ENCODE measurements at regions not wholly inside any gene's neighbourhood (a gene's known extent, or its start where the extent isn't known, plus 50 kb on each side); places are given as distances from the start of the nearest gene placed in this dataset.

DNA sequence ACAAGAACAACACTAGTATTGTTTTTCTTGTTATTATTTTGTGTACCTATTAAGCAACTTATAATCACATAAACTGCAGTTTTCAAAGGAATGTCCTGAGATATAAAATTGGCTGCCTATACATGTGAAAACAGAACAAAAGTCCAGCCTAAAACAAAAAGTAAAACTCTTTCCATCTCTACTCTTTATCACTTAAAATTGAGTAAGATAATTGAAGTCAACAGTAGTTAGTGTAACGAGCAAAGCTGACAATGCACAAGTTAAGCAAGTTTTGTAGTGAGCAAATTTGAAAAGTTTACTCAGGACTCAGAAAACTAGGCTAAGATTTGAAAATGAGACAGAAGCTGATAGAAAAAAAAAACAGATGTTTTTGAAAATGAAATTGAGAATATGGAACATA, 941.4 kb upstream of the MAN1A1 start:
- TF ChIP-seq CTCF (conservative IDR thresholded peaks at IDR 0.05 in 1 of 2, IDR thresholded peaks at IDR 0.05 in 1 of 2; ENCODE audit: low read depth in 1 of 2, low read length in 2 of 2) = no peak
- no peak for TF ChIP-seq EZH2 (IDR thresholded peaks at IDR 0.05; ENCODE audit: low read length, missing control alignments)
